IPS DF 19.7 (cell line): ENCODE measurements at regions not wholly inside any gene's neighbourhood (a gene's known extent, or its start where the extent isn't known, plus 50 kb on each side); places are given as distances from the start of the nearest gene placed in this dataset.
A peak's percentile ranks its signal among the peaks of the same experiment; 100 is the strongest.

Experiments used
- DNase-seq: peaks from one replicate; pipeline ENCODE4 v3.0.0-alpha.2; 2013; ENCODE audit warnings: low read depth, low spot score

- no peak for DNase-seq
These were observed 1074.9 kb downstream of the EFNA5 start for GRCh38 chr5:106595864-106596263.

GRCh38 chr5:106584268-106584667, 1086.5 kb downstream of the EFNA5 start:
- no peak for DNase-seq

DNA sequence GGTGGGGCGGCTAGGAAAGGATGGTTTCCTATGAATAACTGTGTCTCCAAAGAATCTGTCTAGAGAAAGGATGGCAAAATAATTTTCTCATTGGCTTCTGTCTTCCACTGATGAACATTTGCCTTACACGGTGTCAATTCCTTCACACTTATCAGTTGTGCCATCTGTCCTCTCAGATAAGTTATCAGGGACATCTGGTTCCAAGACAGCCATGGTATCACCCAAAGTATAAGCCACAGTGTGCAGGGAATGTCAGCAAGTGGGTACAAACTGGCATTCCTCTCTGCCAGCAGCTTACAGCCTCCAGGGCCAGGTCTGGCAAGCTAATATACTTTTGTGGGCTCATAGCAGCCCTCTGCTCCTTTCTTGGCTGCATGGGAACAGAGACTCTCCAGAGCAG, 1092.0 kb downstream of the EFNA5 start:
- no peak for DNase-seq

- no peak for DNase-seq
These were observed 1095.9 kb downstream of the EFNA5 start for GRCh38 chr5:106574820-106575219.

DNA sequence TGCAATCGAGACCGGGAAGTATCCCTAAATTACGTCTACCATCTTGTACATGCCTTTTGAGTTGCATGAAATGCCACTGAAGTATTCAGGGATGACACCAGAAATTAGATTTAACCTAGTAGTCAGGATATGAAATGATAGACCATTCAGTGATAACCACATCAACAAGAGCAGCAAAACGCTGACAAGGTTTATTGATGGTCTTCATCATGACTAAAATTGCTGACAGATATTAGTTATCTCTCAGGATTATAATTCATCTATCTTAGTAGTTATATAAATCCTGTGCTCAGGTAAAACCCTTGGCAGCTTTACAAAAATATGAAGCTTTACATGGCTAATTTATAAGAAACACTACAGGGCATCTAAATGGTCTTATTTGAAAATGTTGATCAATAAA, 1104.7 kb downstream of the EFNA5 start:
- no peak for DNase-seq

- no peak for DNase-seq
These were observed 1125.4 kb downstream of the EFNA5 start for GRCh38 chr5:106545325-106545724.

- no peak for DNase-seq
These were observed 1127.4 kb downstream of the EFNA5 start for GRCh38 chr5:106543330-106543729.

DNA sequence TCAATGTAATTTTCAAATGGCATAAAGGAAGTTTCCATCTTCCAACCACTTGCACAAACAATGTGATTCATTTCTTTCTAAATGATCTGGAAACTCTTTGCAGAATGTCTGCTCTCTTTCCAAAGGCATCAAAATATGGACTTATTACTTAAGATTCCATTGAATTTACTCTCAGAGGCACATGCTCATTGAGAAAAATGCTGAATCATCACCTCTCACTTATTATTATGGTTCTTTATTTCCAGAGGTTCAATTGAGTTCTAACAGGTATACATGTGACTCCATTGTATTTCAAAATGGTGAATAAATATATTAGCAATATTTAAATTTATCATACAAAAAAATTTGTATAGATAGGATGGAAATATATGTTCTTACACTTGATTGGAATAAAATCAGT, 1140.6 kb downstream of the EFNA5 start:
- DNase-seq = no peak

- no peak for DNase-seq
These were observed 1145.3 kb downstream of the EFNA5 start for GRCh38 chr5:106525438-106525837.

GRCh38 chr5:106523852-106524251, 1146.9 kb downstream of the EFNA5 start:
- no peak for DNase-seq

- DNase-seq = no peak
These were observed 1148.4 kb downstream of the EFNA5 start for GRCh38 chr5:106522296-106522695.

DNA sequence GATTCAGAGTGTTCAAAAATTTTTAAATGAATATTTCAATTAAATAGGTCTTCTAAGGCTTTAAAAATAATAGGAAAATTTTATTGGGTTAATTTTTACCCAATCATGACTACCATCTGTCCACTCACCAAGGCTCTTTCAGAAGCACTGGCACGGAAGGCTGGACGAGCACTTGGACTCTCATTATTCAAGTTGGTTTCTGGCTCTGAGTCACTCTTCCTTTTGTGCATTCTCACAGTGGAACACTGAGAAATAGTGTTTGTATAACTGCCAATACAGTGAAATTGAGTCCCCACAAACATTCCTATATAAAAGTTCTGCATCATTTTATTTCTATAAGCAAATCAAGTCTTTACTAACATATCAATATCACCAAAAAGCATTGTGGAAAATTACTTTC, 1149.0 kb downstream of the EFNA5 start:
- no peak for DNase-seq

DNA sequence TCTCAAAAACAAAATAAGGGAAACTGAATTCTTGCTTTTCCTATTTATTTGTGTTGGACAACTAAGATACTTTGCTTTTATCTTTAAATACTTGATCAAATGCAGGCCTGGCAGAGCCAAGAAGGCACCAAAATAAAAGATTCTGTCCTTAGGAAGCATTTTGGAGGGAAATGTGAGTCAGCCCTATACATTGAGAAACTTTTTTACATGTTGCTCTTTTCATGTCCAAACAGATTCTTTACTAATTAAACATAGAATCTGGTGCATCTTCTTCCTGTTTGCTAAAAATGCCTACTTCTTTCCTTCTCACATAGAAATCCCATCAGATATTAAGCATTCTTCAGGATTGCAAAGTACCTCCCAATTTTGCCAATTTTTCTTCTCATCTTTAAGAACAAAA, 1160.4 kb downstream of the EFNA5 start:
- DNase-seq = no peak

GRCh38 chr5:106508894-106509293, 1161.8 kb downstream of the EFNA5 start:
- DNase-seq = no peak

DNA sequence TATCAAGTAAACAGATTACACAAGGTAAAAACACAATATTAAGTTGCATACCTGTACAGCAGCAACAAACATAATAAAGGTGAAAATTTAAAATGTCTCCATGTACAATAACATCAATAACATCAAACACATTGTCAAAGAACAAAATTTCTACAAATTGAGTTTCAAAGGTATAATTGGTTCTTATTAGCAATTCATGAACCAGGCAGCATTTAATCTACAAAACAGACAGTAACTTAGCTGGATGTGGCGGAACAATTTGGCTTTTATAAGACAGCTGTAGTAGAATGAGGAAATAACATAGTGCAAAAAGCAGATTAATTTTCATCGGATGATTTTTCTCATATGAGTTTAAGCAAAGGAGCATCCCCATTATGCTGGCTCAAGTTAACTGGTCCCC, 1176.8 kb downstream of the EFNA5 start:
- no peak for DNase-seq

- DNase-seq = no peak
These were observed 1181.7 kb downstream of the EFNA5 start for GRCh38 chr5:106489004-106489403.

GRCh38 chr5:106488407-106488806, 1182.3 kb downstream of the EFNA5 start:
- DNase-seq = no peak

DNA sequence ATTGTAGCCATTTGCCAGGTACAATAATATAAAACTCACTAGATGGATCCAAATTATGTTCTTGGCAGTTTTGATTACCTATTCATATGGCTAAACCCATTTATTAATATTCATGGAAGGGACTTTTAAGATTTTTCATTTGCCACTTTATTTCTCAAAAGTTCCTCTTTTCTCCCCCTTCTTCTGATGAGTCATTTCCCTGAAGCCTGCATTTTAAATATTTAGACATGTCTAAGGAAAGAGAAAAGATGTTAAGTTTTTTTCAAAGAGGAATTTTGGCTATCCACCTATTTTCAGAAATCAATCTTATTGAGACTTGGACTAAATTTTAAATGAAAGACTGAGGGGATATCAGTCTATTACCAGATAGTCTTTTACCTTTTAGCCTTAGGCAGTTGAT, 1189.4 kb downstream of the EFNA5 start:
- no peak for DNase-seq

DNA sequence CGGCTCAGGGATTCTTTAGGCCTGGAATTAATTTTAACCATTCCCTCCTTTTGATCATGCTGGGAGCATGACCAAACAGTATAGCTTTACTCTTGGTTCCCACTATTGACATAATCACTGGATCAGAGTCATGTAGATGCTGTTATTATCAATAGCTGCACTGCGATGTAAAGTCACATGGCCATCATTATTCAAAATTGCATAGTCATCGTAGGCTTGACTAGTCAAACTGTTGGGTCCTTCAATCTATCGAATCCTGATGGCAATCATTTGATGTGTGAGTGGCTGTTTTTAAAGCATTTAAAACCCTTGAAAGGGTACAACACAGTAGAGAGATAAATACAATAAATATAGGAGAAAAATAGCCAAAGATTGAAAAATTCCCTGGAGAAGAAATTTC, 1194.1 kb downstream of the EFNA5 start:
- no peak for DNase-seq

- DNase-seq = no peak
These were observed 1196.7 kb downstream of the EFNA5 start for GRCh38 chr5:106474066-106474465.

DNA sequence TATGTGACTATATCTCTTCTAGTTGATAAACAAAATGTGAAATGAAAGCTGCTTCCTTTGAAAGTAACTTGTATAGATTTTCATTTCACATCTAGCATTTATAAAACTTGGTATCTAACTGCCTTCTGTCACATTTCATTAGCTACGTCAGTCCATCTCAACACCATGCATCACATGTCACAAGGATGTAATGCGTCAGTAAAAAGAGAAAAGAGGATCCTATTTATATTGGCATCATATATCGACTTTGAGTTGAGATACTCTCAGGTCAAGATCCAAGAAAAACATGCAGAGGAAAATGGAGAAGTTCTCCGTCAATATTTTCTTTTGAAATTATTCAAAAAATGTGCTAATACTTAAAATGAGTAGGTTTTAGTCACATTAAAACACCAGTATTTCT, 1211.2 kb downstream of the EFNA5 start:
- no peak for DNase-seq

GRCh38 chr5:106454651-106455415, 1215.9 kb downstream of the EFNA5 start:
- DNase-seq = peak; percentile 33

DNA sequence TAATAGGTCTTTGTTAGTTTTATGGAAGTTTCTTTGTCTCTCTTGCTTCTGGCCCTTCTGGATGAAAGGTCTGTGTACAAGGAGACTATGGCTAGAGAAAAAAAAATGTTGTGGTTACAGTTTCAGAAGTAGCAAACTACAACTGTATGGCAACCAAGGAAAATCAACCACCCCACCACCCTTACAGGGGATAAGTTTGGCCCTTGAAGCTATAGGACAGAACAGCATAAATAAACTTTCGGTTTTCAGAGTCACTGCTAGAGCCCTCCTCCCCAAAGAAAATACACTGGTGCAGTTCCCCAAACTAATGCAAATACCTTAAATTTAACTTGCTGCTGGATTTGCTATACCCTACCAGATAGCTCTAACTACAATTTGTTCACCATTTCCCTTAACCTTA, 1216.7 kb downstream of the EFNA5 start:
- no peak for DNase-seq

DNA sequence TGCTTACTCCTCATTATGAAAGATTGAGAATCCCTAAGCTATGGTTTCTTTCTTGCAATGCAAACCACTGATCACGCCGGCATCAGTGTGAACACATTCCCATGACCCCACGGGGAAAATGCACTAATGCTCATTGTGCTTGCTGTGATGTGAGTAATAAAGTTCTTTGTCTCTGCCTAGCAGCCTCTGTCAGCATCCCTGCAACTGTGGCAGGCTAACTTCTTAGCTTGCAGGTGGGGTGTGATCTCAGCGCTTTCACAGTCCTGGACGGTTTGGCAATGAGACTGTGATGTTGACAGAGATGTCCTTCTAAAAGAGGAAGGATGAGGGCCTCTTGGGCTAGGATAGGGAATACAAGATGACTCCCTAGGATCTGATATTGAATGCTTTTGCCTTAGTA, 1218.7 kb downstream of the EFNA5 start:
- DNase-seq = no peak
